CD4-positive, alpha-beta memory T cell (primary cell): ENCODE measurements at regions not wholly inside any gene's neighbourhood (a gene's known extent, or its start where the extent isn't known, plus 50 kb on each side); places are given as distances from the start of the nearest gene placed in this dataset.
A peak's percentile ranks its signal among the peaks of the same experiment; 100 is the strongest.
"Not testable (repeated sequence)": the region's sequence is repeated elsewhere in the genome, so short reads cannot be mapped to it uniquely, and the experiment has no call there.

ENCODE experiments used
- CTCF ChIA-PET: fragments of 350-600 bp; sonication (Branson Sonifier 250); formaldehyde crosslinking; loops from one replicate; lab custom pipeline; 2021; ENCODE audit warnings: inconsistent platforms; ENCODE audit not compliant: partially characterized antibody; lab: Charles Lee
- POLR2A ChIA-PET: fragments of 350-600 bp; sonication (Branson Sonifier 250); formaldehyde crosslinking; loops from one replicate; lab custom pipeline; 2021; ENCODE audit not compliant: partially characterized antibody; lab: Charles Lee
- DNase-seq, 5 donors: peaks; one replicate each; pipeline versions ENCODE4 v3.0.0 to v3.0.0-alpha.2; 2020 to 2022; ENCODE audit warnings: mixed read lengths in 1 of 5
- H3K27ac ChIP-seq: one replicate; pipeline ENCODE4 v1.7.0; 2013; ENCODE audit warnings: low read depth, low read length
- H3K27me3 ChIP-seq: 2 replicates; pipeline ENCODE4 v1.7.0; 2013; ENCODE audit warnings: mild to moderate bottlenecking, low read length, moderate library complexity; ENCODE audit not compliant: insufficient read depth
- H3K36me3 ChIP-seq: 2 replicates; pipeline ENCODE4 v1.7.0; 2013; ENCODE audit warnings: mild to moderate bottlenecking, low read length, moderate library complexity; ENCODE audit not compliant: insufficient read depth
- H3K4me1 ChIP-seq: 2 replicates; pipeline ENCODE4 v1.7.0; 2013; ENCODE audit warnings: mild to moderate bottlenecking, low read length, moderate library complexity; ENCODE audit not compliant: insufficient read depth
- H3K4me3 ChIP-seq, 2 donors: one replicate each; pipeline ENCODE4 v1.7.0; 2013; ENCODE audit warnings: low read length in 2 of 2, mild to moderate bottlenecking in 1 of 2
- H3K9me3 ChIP-seq, 2 donors: one replicate each; pipeline ENCODE4 v1.7.0; 2013; ENCODE audit warnings: low read length in 2 of 2, control low read depth in 1 of 2; ENCODE audit not compliant: control insufficient read depth in 1 of 2
- H3K27ac Mint-ChIP-seq, 7 donors: one replicate each; pipeline ENCODE4 v1.8.0; 2020 to 2021; ENCODE audit warnings: mixed read lengths in 7 of 7, mild to moderate bottlenecking in 6 of 7, inconsistent platforms in 3 of 7, moderate library complexity in 3 of 7
- H3K27me3 Mint-ChIP-seq, 2 donors: one replicate each; pipeline ENCODE4 v1.8.0; 2020 to 2021; ENCODE audit warnings: mixed read lengths in 2 of 2
- H3K36me3 Mint-ChIP-seq, 2 donors: one replicate each; pipeline ENCODE4 v1.8.0; 2020 to 2021; ENCODE audit warnings: mixed read lengths in 2 of 2, inconsistent platforms in 1 of 2, mild to moderate bottlenecking in 1 of 2
- H3K4me1 Mint-ChIP-seq, 4 donors: one replicate each; pipeline ENCODE4 v1.8.0; 2020 to 2021; ENCODE audit warnings: mixed read lengths in 4 of 4, mild to moderate bottlenecking in 1 of 4
- H3K4me3 Mint-ChIP-seq, 8 donors: one replicate each; pipeline ENCODE4 v1.8.0; 2020 to 2021; ENCODE audit warnings: mixed read lengths in 8 of 8, mild to moderate bottlenecking in 7 of 8, moderate library complexity in 6 of 8, inconsistent platforms in 3 of 8
- H3K9me3 Mint-ChIP-seq, 8 donors: one replicate each; pipeline ENCODE4 v1.8.0; 2020 to 2021; ENCODE audit warnings: mixed read lengths in 8 of 8, mild to moderate bottlenecking in 5 of 8, inconsistent platforms in 3 of 8, moderate library complexity in 1 of 8
- intact Hi-C: fragments of 100-400 bp; cut with micrococcal nuclease; formaldehyde crosslinking; loops from one replicate; pipeline ENCODE4 v1.15.1; 2023

DNA sequence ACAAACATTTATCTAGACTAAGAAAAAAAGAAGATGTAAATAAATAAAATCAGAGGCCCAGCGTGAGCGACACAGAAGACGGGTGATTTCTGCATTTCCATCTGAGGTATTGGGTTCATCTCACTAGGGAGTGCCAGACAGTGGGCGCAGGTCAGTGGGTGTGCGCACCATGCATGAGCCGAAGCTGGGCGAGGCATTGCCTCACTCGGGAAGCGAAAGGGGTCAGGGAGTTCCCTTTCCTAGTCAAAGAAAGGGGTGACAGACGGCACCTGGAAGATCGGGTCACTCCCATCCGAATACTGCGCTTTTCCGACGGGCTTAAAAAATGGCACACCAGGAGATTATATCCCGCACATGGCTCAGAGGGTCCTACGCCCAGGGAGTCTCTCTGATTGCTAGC lies 79.5 kb upstream of the ABCD2 start:
- not testable (repeated sequence) for H3K27ac ChIP-seq, DNase-seq

GRCh38 chr12:39697108-39697507 lies 77.5 kb upstream of the ABCD2 start:
- Histone ChIP-seq H3K36me3 (no peaks in the 10 kb centered on the region), H3K27me3 (no peaks in the 10 kb centered on the region), H3K4me1 (peaks cover under 1% of the 10 kb centered on the region), H3K27ac (no peak overlapping the region), H3K9me3 (no peaks in the 10 kb centered on the region), H3K4me3 (no peak overlapping the region)
- no peak overlapping the region for H3K4me3 Mint-ChIP-seq
- peaks cover 0 to 4% (median 2%) of the 10 kb centered on the region in 4 donors for H3K4me1 Mint-ChIP-seq
- H3K36me3 Mint-ChIP-seq: peaks cover 2 to 12% of the 10 kb centered on the region in 2 donors
- no peak overlapping the region for H3K27ac Mint-ChIP-seq
- peaks cover 0 to 2% of the 10 kb centered on the region in 2 donors for H3K27me3 Mint-ChIP-seq
- POLR2A ChIA-PET: no interaction called here
- CTCF ChIA-PET: interaction anchor here (0.7 to 4.0 kb wide), 2 partner anchors 111 to 379 kb away, joined by 3 to 18 read pairs; no protein-coding TSS in a partner anchor
- no peak for DNase-seq
- peaks cover 0 to 39% (median 22%) of the 10 kb centered on the region in 8 donors for H3K9me3 Mint-ChIP-seq
- intact Hi-C loops: no loop called here

More for the DNA sequence above, 79.5 kb upstream of the ABCD2 start:
- H3K4me1 Mint-ChIP-seq, H3K36me3 ChIP-seq, POLR2A ChIA-PET, CTCF ChIA-PET, H3K4me3 ChIP-seq, H3K27me3 ChIP-seq, H3K4me3 Mint-ChIP-seq, H3K27ac Mint-ChIP-seq, H3K27me3 Mint-ChIP-seq, intact Hi-C loops, H3K4me1 ChIP-seq, H3K9me3 ChIP-seq: not testable (repeated sequence)
- peaks cover 2 to 12% of the 10 kb centered on the region in 2 donors for H3K36me3 Mint-ChIP-seq
- H3K9me3 Mint-ChIP-seq: peaks cover 0 to 47% (median 25%) of the 10 kb centered on the region in 8 donors

DNA sequence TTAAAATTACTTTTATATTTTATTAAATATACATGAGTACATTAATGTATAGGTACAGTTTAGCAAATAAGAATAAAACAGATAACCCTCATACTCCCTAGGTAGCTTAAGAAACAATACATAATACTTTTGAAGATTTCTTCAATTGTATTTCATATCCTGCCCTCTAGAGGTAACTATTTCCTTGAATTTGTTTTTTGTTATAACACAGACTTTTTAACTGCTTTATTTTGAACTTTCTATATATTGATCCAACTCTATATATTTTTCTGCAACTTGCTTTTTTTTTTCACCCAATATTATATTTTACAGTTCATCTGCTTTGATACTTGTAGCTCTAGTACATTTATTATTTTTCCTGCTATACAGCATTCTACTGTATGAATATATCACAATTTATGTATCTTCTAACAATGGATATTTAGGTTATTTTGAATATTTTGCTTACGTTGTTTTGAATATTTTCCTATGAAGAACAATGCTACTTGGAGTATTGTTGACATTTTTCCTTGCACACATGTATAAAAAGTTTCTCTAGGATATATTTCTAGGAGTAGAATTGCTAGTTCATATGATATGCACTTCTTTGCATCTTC lies 72.8 kb upstream of the ABCD2 start:
- peaks cover 2 to 5% (median 3%) of the 10 kb centered on the region in 4 donors for H3K4me1 Mint-ChIP-seq
- peaks cover 10% of the 10 kb centered on the region for H3K4me1 ChIP-seq
- H3K27ac ChIP-seq: no peak overlapping the region
- H3K4me3 ChIP-seq: no peak overlapping the region
- peaks cover 0 to 7% (median 4%) of the 10 kb centered on the region in 8 donors for H3K9me3 Mint-ChIP-seq
- H3K9me3 ChIP-seq: no peaks in the 10 kb centered on the region
- CTCF ChIA-PET: interaction anchor here (1.2 to 3.0 kb wide), 14 partner anchors 9 to 373 kb away, joined by 3 to 44 read pairs (median 6); partner anchors contain the start of genes ABCD2 and KIF21A
- H3K27me3 ChIP-seq: no peaks in the 10 kb centered on the region
- no peaks in the 10 kb centered on the region for H3K27me3 Mint-ChIP-seq
- H3K4me3 Mint-ChIP-seq: no peak overlapping the region
- H3K27ac Mint-ChIP-seq: no peak overlapping the region
- intact Hi-C loops: loop anchor here (1.0 to 2.0 kb wide), 5 partner anchors 73 to 374 kb away; partner anchors contain the start of gene ABCD2
- H3K36me3 ChIP-seq: no peaks in the 10 kb centered on the region
- peak in 4 of 5 donors; percentile 30 to 41 (median 32) for DNase-seq
- POLR2A ChIA-PET: interaction anchor here (0.7 to 1.9 kb wide), 4 partner anchors 70 to 79 kb away, joined by 3 to 16 read pairs (median 4); partner anchors contain the start of gene ABCD2
- H3K36me3 Mint-ChIP-seq: peaks cover 2 to 6% of the 10 kb centered on the region in 2 donors

GRCh38 chr12:39685854-39686657 lies 66.5 kb upstream of the ABCD2 start:
- ChIA-PET POLR2A (interaction anchor here (1.6 to 1.7 kb wide), 2 partner anchors 50 to 66 kb away, joined by 3 to 5 read pairs; partner anchors contain the start of gene ABCD2), CTCF (interaction anchor here (1.4 kb wide), 1 partner anchor 10 kb away, joined by 3 read pairs; no protein-coding TSS in a partner anchor)
- H3K36me3 Mint-ChIP-seq: peaks cover 8 to 17% of the 10 kb centered on the region in 2 donors
- peak overlapping the region in 6 of 8 donors; percentile 7 to 78 (median 63) for H3K4me3 Mint-ChIP-seq
- no peaks in the 10 kb centered on the region for H3K36me3 ChIP-seq
- intact Hi-C loops: loop anchor here (5.0 kb wide), 1 partner anchor 244 kb away; the partner anchor contains the start of gene KIF21A
- H3K27ac Mint-ChIP-seq: peak overlapping the region; percentile 54 to 91 (median 72)
- no peak overlapping the region for H3K4me3 ChIP-seq
- no peaks in the 10 kb centered on the region for H3K27me3 ChIP-seq
- peaks cover 0 to 8% (median 3%) of the 10 kb centered on the region in 8 donors for H3K9me3 Mint-ChIP-seq
- H3K4me1 Mint-ChIP-seq: peaks cover 30 to 43% (median 36%) of the 10 kb centered on the region in 4 donors
- no peaks in the 10 kb centered on the region for H3K9me3 ChIP-seq
- peak in 1 of 5 donors; percentile 33 for DNase-seq
- peaks cover 43% of the 10 kb centered on the region for H3K4me1 ChIP-seq
- H3K27me3 Mint-ChIP-seq: no peaks in the 10 kb centered on the region
- no peak overlapping the region for H3K27ac ChIP-seq

DNA sequence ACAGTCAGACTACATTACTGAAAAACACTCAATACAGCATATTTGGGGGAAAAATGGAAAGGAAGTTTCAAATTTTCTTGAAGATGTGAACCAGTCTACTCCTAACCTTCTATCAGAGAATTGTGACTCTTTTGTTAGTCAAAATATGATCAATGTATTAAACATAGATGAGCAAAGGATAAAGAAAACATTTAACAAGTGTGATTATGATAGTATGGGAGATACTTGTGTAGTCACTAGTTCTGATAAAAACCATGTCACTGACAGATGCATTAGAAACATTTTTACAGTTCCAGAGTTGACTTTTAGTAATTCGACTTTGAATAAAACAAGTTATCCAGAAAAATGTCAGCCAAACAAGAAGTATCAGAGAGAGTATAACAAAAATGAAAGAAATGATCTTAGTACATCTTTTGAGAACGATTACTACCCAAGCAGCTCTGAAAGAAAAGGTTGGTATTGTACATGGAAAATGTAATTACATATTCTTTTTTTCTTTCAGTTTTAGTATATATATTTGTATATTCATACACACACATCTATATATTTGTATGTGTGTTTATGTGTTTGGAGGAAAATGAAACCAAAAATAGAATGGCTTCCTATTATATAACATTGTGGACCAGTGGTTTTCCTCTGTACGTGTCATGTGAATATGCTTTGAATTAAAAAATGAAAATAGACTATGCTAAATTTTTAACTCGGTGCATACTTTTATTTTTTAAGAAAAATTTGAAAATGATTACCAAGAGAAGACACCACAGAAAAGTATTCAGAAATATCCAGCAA lies 63.3 kb upstream of the ABCD2 start:
- ChIA-PET POLR2A (interaction anchor here (1.0 to 3.0 kb wide), 6 partner anchors 10 to 240 kb away, joined by 3 to 77 read pairs (median 10); partner anchors contain the start of genes ABCD2 and KIF21A), CTCF (interaction anchor here (0.8 to 2.9 kb wide), 4 partner anchors 9 to 239 kb away, joined by 4 to 11 read pairs (median 8); partner anchors contain the start of gene ABCD2)
- H3K27me3 ChIP-seq: no peaks in the 10 kb centered on the region
- intact Hi-C loops: loop anchor here (1.0 to 5.0 kb wide), 3 partner anchors 14 to 424 kb away; partner anchors contain the start of genes ABCD2 and SLC2A13
- Mint-ChIP-seq H3K4me1 (peaks cover 30 to 43% (median 37%) of the 10 kb centered on the region in 4 donors), H3K27me3 (no peaks in the 10 kb centered on the region), H3K9me3 (peaks cover 0 to 36% (median 16%) of the 10 kb centered on the region in 8 donors), H3K4me3 (peak overlapping the region; percentile 78 to 92 (median 88)), H3K27ac (peak overlapping the region; percentile 86 to 100 (median 98)), H3K36me3 (peaks cover 20 to 27% of the 10 kb centered on the region in 2 donors)
- H3K36me3 ChIP-seq: no peaks in the 10 kb centered on the region
- peak overlapping the region; percentile 80 for H3K27ac ChIP-seq
- no peaks in the 10 kb centered on the region for H3K9me3 ChIP-seq
- DNase-seq: peak in 4 of 5 donors; percentile 57 to 73 (median 64)
- H3K4me1 ChIP-seq: peaks cover 43% of the 10 kb centered on the region
- H3K4me3 ChIP-seq: peak overlapping the region; percentile 1 to 37

DNA sequence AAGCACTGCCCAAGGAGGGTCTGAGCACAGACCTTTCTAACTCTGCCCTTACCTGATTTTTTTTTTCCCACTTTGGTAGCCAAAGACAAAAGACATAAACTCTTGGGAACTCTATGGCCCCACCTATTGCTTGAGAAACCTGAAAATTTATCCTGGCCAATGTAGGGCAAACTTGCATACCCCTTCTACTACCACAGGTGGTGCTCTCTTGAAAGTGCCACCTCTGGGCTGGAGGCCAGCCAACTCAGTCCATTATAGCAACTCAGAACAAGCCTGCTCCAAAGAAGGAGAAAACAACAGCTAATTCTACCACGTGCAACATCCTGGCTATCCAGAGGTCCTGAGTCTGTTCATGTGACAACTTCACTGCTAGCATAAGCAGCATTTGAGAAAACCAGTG lies 55.7 kb upstream of the ABCD2 start:
- Mint-ChIP-seq H3K27ac (no peak overlapping the region), H3K4me1 (peaks cover 18 to 54% (median 35%) of the 10 kb centered on the region in 4 donors), H3K9me3 (peaks cover 0 to 69% (median 43%) of the 10 kb centered on the region in 8 donors), H3K27me3 (no peaks in the 10 kb centered on the region), H3K4me3 (no peak overlapping the region), H3K36me3 (peaks cover 32 to 40% of the 10 kb centered on the region in 2 donors)
- POLR2A ChIA-PET: interaction anchor here (1.5 to 1.7 kb wide), 2 partner anchors 55 to 58 kb away, joined by 5 to 10 read pairs; partner anchors contain the start of gene ABCD2
- no peaks in the 10 kb centered on the region for H3K27me3 ChIP-seq
- no peak for DNase-seq
- no peak overlapping the region for H3K4me3 ChIP-seq
- H3K9me3 ChIP-seq: peaks cover 0 to 10% of the 10 kb centered on the region in 2 donors
- H3K36me3 ChIP-seq: no peaks in the 10 kb centered on the region
- CTCF ChIA-PET: interaction anchor here (1.0 to 1.3 kb wide), 2 partner anchors 13 to 20 kb away, joined by 3 read pairs; no protein-coding TSS in a partner anchor
- H3K4me1 ChIP-seq: peaks cover 35% of the 10 kb centered on the region
- H3K27ac ChIP-seq: no peak overlapping the region
- intact Hi-C loops: no loop called here
